GM21717 (cell line): ENCODE measurements at regions not wholly inside any gene's neighbourhood (a gene's known extent, or its start where the extent isn't known, plus 50 kb on each side); places are given as distances from the start of the nearest gene placed in this dataset.
"Not testable (repeated sequence)": the region's sequence is repeated elsewhere in the genome, so short reads cannot be mapped to it uniquely, and the experiment has no call there.

Experiments used
- ATAC-seq: cut with Tn5 transposase; IDR thresholded peaks from one replicate; pipeline ENCODE4 v1.9.1; 2021; ENCODE audit warnings: mild to moderate bottlenecking, moderate library complexity; ENCODE audit not compliant: unreplicated experiment

- ATAC-seq, result no peak
Observed at GRCh38 chr5:111948092-111948841, 191.3 kb upstream of the NREP start.

GRCh38 chr5:111946556-111946955 is 189.6 kb upstream of the NREP start:
- no peak for ATAC-seq

GRCh38 chr5:111945535-111945934 is 188.5 kb upstream of the NREP start:
- no peak for ATAC-seq

GRCh38 chr5:111942661-111943401 is 185.8 kb upstream of the NREP start:
- ATAC-seq, result no peak

- ATAC-seq, result no peak
Observed at GRCh38 chr5:111942201-111942600, 185.2 kb upstream of the NREP start.

- ATAC-seq, result no peak
Observed at GRCh38 chr5:111937094-111937493, 180.1 kb upstream of the NREP start.

GRCh38 chr5:111935835-111936234 is 178.8 kb upstream of the NREP start:
- no peak for ATAC-seq

- ATAC-seq, result no peak
Observed at GRCh38 chr5:111935009-111935408, 178.0 kb upstream of the NREP start.

GRCh38 chr5:111934511-111934910 is 177.5 kb upstream of the NREP start:
- ATAC-seq, result no peak

- ATAC-seq, result no peak
Observed at GRCh38 chr5:111933086-111933485, 176.1 kb upstream of the NREP start.

- ATAC-seq, result no peak
Observed at GRCh38 chr5:111932628-111933027, 175.6 kb upstream of the NREP start.

GRCh38 chr5:111932199-111932598 is 175.2 kb upstream of the NREP start:
- ATAC-seq, result no peak

GRCh38 chr5:111931655-111932054 is 174.7 kb upstream of the NREP start:
- no peak for ATAC-seq

- ATAC-seq, result no peak
Observed at GRCh38 chr5:111930905-111931461, 174.0 kb upstream of the NREP start.

GRCh38 chr5:111930449-111930848 is 173.5 kb upstream of the NREP start:
- ATAC-seq, result no peak

- ATAC-seq, result no peak
Observed at GRCh38 chr5:111929867-111930266, 172.9 kb upstream of the NREP start.

- ATAC-seq, result no peak
Observed at GRCh38 chr5:111929261-111929660, 172.3 kb upstream of the NREP start.

- no peak for ATAC-seq
Observed at GRCh38 chr5:111928511-111928910, 171.5 kb upstream of the NREP start.

GRCh38 chr5:111927191-111927590 is 170.2 kb upstream of the NREP start:
- no peak for ATAC-seq

- no peak for ATAC-seq
Observed at GRCh38 chr5:111926026-111926425, 169.0 kb upstream of the NREP start.

- ATAC-seq, result no peak
Observed at GRCh38 chr5:111922344-111922743, 165.3 kb upstream of the NREP start.

GRCh38 chr5:111921691-111922090 is 164.7 kb upstream of the NREP start:
- not testable (repeated sequence) for ATAC-seq
